GM06990 (cell line): ENCODE measurements at regions not wholly inside any gene's neighbourhood (a gene's known extent, or its start where the extent isn't known, plus 50 kb on each side); places are given as distances from the start of the nearest gene placed in this dataset.

ENCODE experiments used
- DNase-seq: peaks from one replicate; pipeline ENCODE4 v3.0.0-alpha.2; 2011; ENCODE audit not compliant: insufficient read length; ENCODE audit errors: extremely low read depth
- H3K27me3 ChIP-seq: replicated peaks from 2 replicates; pipeline ENCODE4 v1.6.0; 2011; ENCODE audit warnings: low read length; ENCODE audit not compliant: control insufficient read depth, insufficient read depth
- H3K36me3 ChIP-seq: 2 replicates; pipeline ENCODE4 v1.5.1; 2011; ENCODE audit warnings: low read length; ENCODE audit not compliant: control insufficient read depth, insufficient read depth
- H3K4me3 ChIP-seq: replicated peaks from 2 replicates; pipeline ENCODE4 v1.5.1; 2011; ENCODE audit warnings: low read depth, mild to moderate bottlenecking, control low read depth, low read length
- CTCF ChIP-seq: IDR thresholded peaks from 2 replicates; pipeline ENCODE4 v1.5.1; 2011; ENCODE audit warnings: low read length, control low read depth, mild to moderate bottlenecking, inconsistent platforms; ENCODE audit not compliant: insufficient read depth, poor library complexity, severe bottlenecking

- no peak for DNase-seq
- TF ChIP-seq CTCF: no peak
- Histone ChIP-seq H3K27me3 (no peaks in the 10 kb centered on the region; the same call in 1 of the 2 replicates), H3K4me3 (no peak overlapping the region), H3K36me3 (no peaks in the 10 kb centered on the region)
These were observed 177.1 kb downstream of the ANKRD60 start for GRCh38 chr20:58051367-58051766.

GRCh38 chr20:58048096-58048702 is 180.3 kb downstream of the ANKRD60 start:
- no peak overlapping the region for H3K4me3 ChIP-seq
- TF ChIP-seq CTCF: no peak
- no peaks in the 10 kb centered on the region for H3K36me3 ChIP-seq
- DNase-seq: no peak
- H3K27me3 ChIP-seq: no peaks in the 10 kb centered on the region

GRCh38 chr20:58046311-58046710 is 182.1 kb downstream of the ANKRD60 start:
- no peaks in the 10 kb centered on the region for H3K27me3 ChIP-seq
- H3K4me3 ChIP-seq: no peak overlapping the region
- H3K36me3 ChIP-seq: no peaks in the 10 kb centered on the region
- DNase-seq: no peak
- no peak for TF ChIP-seq CTCF

- Histone ChIP-seq H3K4me3 (no peak overlapping the region), H3K36me3 (no peaks in the 10 kb centered on the region), H3K27me3 (no peaks in the 10 kb centered on the region)
- TF ChIP-seq CTCF: no peak
- no peak for DNase-seq
These were observed 182.9 kb downstream of the ANKRD60 start for GRCh38 chr20:58045579-58045978.

- DNase-seq: no peak
- Histone ChIP-seq H3K27me3 (no peaks in the 10 kb centered on the region), H3K36me3 (no peaks in the 10 kb centered on the region), H3K4me3 (no peak overlapping the region)
- TF ChIP-seq CTCF: no peak
These were observed 183.4 kb downstream of the ANKRD60 start for GRCh38 chr20:58044931-58045555.

GRCh38 chr20:58044286-58044685 is 184.2 kb downstream of the ANKRD60 start:
- no peaks in the 10 kb centered on the region for H3K36me3 ChIP-seq
- no peak for DNase-seq
- no peak for TF ChIP-seq CTCF
- H3K4me3 ChIP-seq: no peak overlapping the region
- no peaks in the 10 kb centered on the region for H3K27me3 ChIP-seq
